HEK293 (cell line): ENCODE measurements at regions not wholly inside any gene's neighbourhood (a gene's known extent, or its start where the extent isn't known, plus 50 kb on each side); places are given as distances from the start of the nearest gene placed in this dataset.

Source experiments
- CTCF ChIA-PET: fragments of 350-600 bp; formaldehyde crosslinking; extraction: SDS; loops from one replicate; lab custom pipeline; 2021; ENCODE audit warnings: antibody characterized with exemption; lab: Yijun Ruan, JAX
- POLR2A ChIA-PET: fragments of 300-600 bp; formaldehyde crosslinking; extraction: SDS; loops from one replicate; lab custom pipeline; 2020; ENCODE audit warnings: antibody characterized with exemption, inconsistent platforms; lab: Yijun Ruan, JAX
- H3K27ac ChIP-seq: fragments of 200-500 bp; sonication (Bioruptor generic); 2 replicates; pipeline ENCODE4 v1.5.1; 2014; ENCODE audit warnings: low read depth, low read length, control low read depth, inconsistent platforms; ENCODE audit errors: extremely low read depth
- H3K36me3 ChIP-seq, 2 experiments: fragments of 200-500 bp in 1 of 2; sonication (Bioruptor generic) in 1 of 2; 1 replicate in 1 of 2; 2 replicates in 1 of 2; pipeline ENCODE4 v1.5.1; 2014 to 2017; ENCODE audit warnings: inconsistent platforms in 2 of 2, low read length in 2 of 2; ENCODE audit not compliant: control insufficient read depth in 2 of 2, insufficient read depth in 1 of 2
- H3K4me1 ChIP-seq: fragments of 200-500 bp; sonication (Bioruptor generic); 2 replicates; pipeline ENCODE4 v1.5.1; 2014; ENCODE audit warnings: mild to moderate bottlenecking, low read length, inconsistent platforms; ENCODE audit not compliant: control insufficient read depth, insufficient read depth
- H3K4me3 ChIP-seq: 2 replicates; pipeline ENCODE4 v1.5.1; 2011; ENCODE audit warnings: low read depth, mild to moderate bottlenecking, control low read depth, low read length, moderate library complexity
- H3K9me3 ChIP-seq: fragments of 200-500 bp; sonication (Bioruptor generic); 2 replicates; pipeline ENCODE4 v1.5.1; 2014; ENCODE audit warnings: low read depth, low read length, inconsistent platforms; ENCODE audit not compliant: control insufficient read depth, insufficient read depth
- HOXC10 ChIP-seq: sonication (generic); formaldehyde crosslinking; IDR thresholded peaks from 2 replicates; pipeline ENCODE4 v1.8.1; 2023; ENCODE audit warnings: mild to moderate bottlenecking, missing genetic modification reagents
- KLF1 ChIP-seq: fragments of 450-650 bp; formaldehyde crosslinking; IDR thresholded peaks from 2 replicates; pipeline ENCODE4 v1.5.1; 2016; ENCODE audit warnings: missing biosample characterization, missing genetic modification characterization
- MZF1 ChIP-seq: fragments of 450-650 bp; formaldehyde crosslinking; IDR thresholded peaks from 2 replicates; pipeline ENCODE4 v1.5.1; 2017; ENCODE audit warnings: missing biosample characterization, missing genetic modification characterization, borderline replicate concordance
- PBX3 ChIP-seq: sonication (generic); formaldehyde crosslinking; IDR thresholded peaks from 2 replicates; pipeline ENCODE4 v1.8.1; 2022; ENCODE audit warnings: mild to moderate bottlenecking, moderate library complexity, missing genetic modification reagents
- PRDM1 ChIP-seq: fragments of 450-650 bp; formaldehyde crosslinking; IDR thresholded peaks from 2 replicates; pipeline ENCODE4; 2016; ENCODE audit warnings: missing biosample characterization, missing genetic modification characterization
- TRIM28 ChIP-seq: IDR thresholded peaks from 2 replicates; pipeline ENCODE4 v1.6.1; 2011; ENCODE audit warnings: low read length, control low read depth, borderline replicate concordance
- TSHZ1 ChIP-seq: fragments of 450-650 bp; formaldehyde crosslinking; IDR thresholded peaks from 2 replicates; pipeline ENCODE4 v1.5.1; 2016; ENCODE audit warnings: missing biosample characterization, missing genetic modification characterization, borderline replicate concordance
- ZNF112 ChIP-seq: fragments of 450-650 bp; formaldehyde crosslinking; IDR thresholded peaks from 2 replicates; pipeline ENCODE4 v1.5.0; 2017; ENCODE audit warnings: missing biosample characterization, missing genetic modification characterization
- ZNF223 ChIP-seq: fragments of 450-650 bp; formaldehyde crosslinking; IDR thresholded peaks from 2 replicates; pipeline ENCODE4 v1.5.1; 2016; ENCODE audit warnings: missing biosample characterization, missing genetic modification characterization
- ZNF280C ChIP-seq: fragments of 450-650 bp; formaldehyde crosslinking; IDR thresholded peaks from 2 replicates; pipeline ENCODE4 v1.5.1; 2016; ENCODE audit warnings: missing biosample characterization, missing genetic modification characterization
- ZNF350 ChIP-seq: fragments of 450-650 bp; formaldehyde crosslinking; IDR thresholded peaks from 2 replicates; pipeline ENCODE4 v1.5.0; 2017; ENCODE audit warnings: missing biosample characterization, mild to moderate bottlenecking, missing genetic modification characterization
- ZNF518A ChIP-seq: fragments of 450-650 bp; formaldehyde crosslinking; conservative IDR thresholded peaks from 2 replicates; pipeline ENCODE4 v1.5.1; 2016; ENCODE audit warnings: low read depth, missing biosample characterization, missing genetic modification characterization
- ZNF600 ChIP-seq: fragments of 450-650 bp; formaldehyde crosslinking; IDR thresholded peaks from 2 replicates; pipeline ENCODE4 v1.5.1; 2016; ENCODE audit warnings: missing biosample characterization, missing genetic modification characterization
- ZNF629 ChIP-seq: fragments of 450-650 bp; formaldehyde crosslinking; IDR thresholded peaks from 2 replicates; pipeline ENCODE4 v1.5.1; 2017; ENCODE audit warnings: missing biosample characterization, missing genetic modification characterization
- ZNF654 ChIP-seq: fragments of 450-650 bp; formaldehyde crosslinking; IDR thresholded peaks from 2 replicates; pipeline ENCODE4 v1.5.1; 2016; ENCODE audit warnings: low read depth, missing biosample characterization, missing genetic modification characterization
- ZNF776 ChIP-seq: fragments of 450-650 bp; formaldehyde crosslinking; IDR thresholded peaks from 2 replicates; pipeline ENCODE4 v1.5.0; 2017; ENCODE audit warnings: missing biosample characterization, missing genetic modification characterization, borderline replicate concordance
- ZNF785 ChIP-seq: fragments of 450-650 bp; formaldehyde crosslinking; IDR thresholded peaks from 2 replicates; pipeline ENCODE4 v1.5.1; 2016; ENCODE audit warnings: missing biosample characterization, missing genetic modification characterization
- ZNF830 ChIP-seq: fragments of 450-650 bp; IDR thresholded peaks from 2 replicates; pipeline ENCODE4 v1.5.0; 2018; ENCODE audit warnings: missing biosample characterization, missing genetic modification characterization, low read depth, mild to moderate bottlenecking, moderate library complexity
- ZNF837 ChIP-seq: fragments of 450-650 bp; formaldehyde crosslinking; IDR thresholded peaks from 2 replicates; pipeline ENCODE4 v1.5.1; 2016; ENCODE audit warnings: missing biosample characterization, missing genetic modification characterization
- ZNF843 ChIP-seq: fragments of 450-650 bp; formaldehyde crosslinking; IDR thresholded peaks from 2 replicates; pipeline ENCODE4 v1.5.1; 2016; ENCODE audit warnings: missing biosample characterization, missing genetic modification characterization
- ZXDB ChIP-seq: fragments of 450-650 bp; formaldehyde crosslinking; IDR thresholded peaks from 2 replicates; pipeline ENCODE4 v1.5.1; 2016; ENCODE audit warnings: missing biosample characterization, missing genetic modification characterization

GRCh38 chr10:60555700-60556099 lies 166.0 kb upstream of the ANK3 start:
- Histone ChIP-seq H3K4me1 (no peaks in the 10 kb centered on the region), H3K9me3 (no peaks in the 10 kb centered on the region), H3K27ac (no peak overlapping the region), H3K36me3 (no peaks in the 10 kb centered on the region), H3K4me3 (no peak overlapping the region)
- ChIA-PET CTCF (interaction anchor here (0.6 to 1.3 kb wide), 2 partner anchors 9 to 213 kb away, joined by 4 read pairs; no protein-coding TSS in a partner anchor), POLR2A (interaction anchor here (0.6 kb wide), 1 partner anchor 223 kb away, joined by 3 read pairs; the partner anchor contains the start of gene CDK1)
- no peak for TF ChIP-seq TRIM28
- TF ChIP-seq ZNF112 (tag by site-specific recombination), result no peak
- TF ChIP-seq ZNF518A (tag by site-specific recombination), result no peak
- no peak for TF ChIP-seq ZNF830
- no peak for TF ChIP-seq ZXDB

- ChIA-PET CTCF (interaction anchor here (0.5 kb wide), 1 partner anchor 73 kb away, joined by 3 read pairs; no protein-coding TSS in a partner anchor), POLR2A (no interaction called here)
- H3K27ac ChIP-seq, result no peak overlapping the region
- H3K4me3 ChIP-seq, result no peak overlapping the region
- TF ChIP-seq PRDM1 (0 out of 2 replicates have a peak, but pooled peaks have one; percentile 21), TSHZ1 (tag by site-specific recombination) (no peak), ZNF837 (tag by site-specific recombination) (no peak), ZNF654 (peak; percentile 70), ZNF223 (tag by site-specific recombination) (no peak), ZNF776 (tag by site-specific recombination) (no peak), ZNF785 (tag by site-specific recombination) (no peak), MZF1 (no peak)
- no peaks in the 10 kb centered on the region for H3K4me1 ChIP-seq
- H3K36me3 ChIP-seq, result no peaks in the 10 kb centered on the region
- no peaks in the 10 kb centered on the region for H3K9me3 ChIP-seq
Measured at GRCh38 chr10:60549686-60550085, 160.0 kb upstream of the ANK3 start.

GRCh38 chr10:60542657-60543056 lies 153.0 kb upstream of the ANK3 start:
- POLR2A ChIA-PET, result no interaction called here
- CTCF ChIA-PET, result no interaction called here
- H3K27ac ChIP-seq, result no peak overlapping the region
- 0 out of 2 replicates have a peak, but pooled peaks have one; percentile 20 for TF ChIP-seq ZNF629
- no peak for TF ChIP-seq PBX3 (CRISPR knock-in tag)
- no peak for TF ChIP-seq ZNF600 (tag by site-specific recombination)
- no peak for TF ChIP-seq KLF1 (tag by site-specific recombination)
- 0 out of 2 replicates have a peak, but pooled peaks have one; percentile 21 for TF ChIP-seq ZNF843 (tag by site-specific recombination)
- TF ChIP-seq ZNF350 (tag by site-specific recombination), result no peak
- no peak for TF ChIP-seq ZNF280C (tag by site-specific recombination)
- no peak for TF ChIP-seq HOXC10 (CRISPR knock-in tag)

More at GRCh38 chr10:60542657-60543056, 153.0 kb upstream of the ANK3 start:
- Histone ChIP-seq H3K9me3 (no peaks in the 10 kb centered on the region), H3K36me3 (no peaks in the 10 kb centered on the region), H3K4me3 (no peak overlapping the region), H3K4me1 (no peaks in the 10 kb centered on the region)
